T-helper 1 cell (primary cell): ENCODE measurements at regions not wholly inside any gene's neighbourhood (a gene's known extent, or its start where the extent isn't known, plus 50 kb on each side); places are given as distances from the start of the nearest gene placed in this dataset.

Experiments used
- DNase-seq, 5 donors: peaks; one replicate each; pipeline ENCODE4 v3.0.0-alpha.2; 2012 to 2020

DNA sequence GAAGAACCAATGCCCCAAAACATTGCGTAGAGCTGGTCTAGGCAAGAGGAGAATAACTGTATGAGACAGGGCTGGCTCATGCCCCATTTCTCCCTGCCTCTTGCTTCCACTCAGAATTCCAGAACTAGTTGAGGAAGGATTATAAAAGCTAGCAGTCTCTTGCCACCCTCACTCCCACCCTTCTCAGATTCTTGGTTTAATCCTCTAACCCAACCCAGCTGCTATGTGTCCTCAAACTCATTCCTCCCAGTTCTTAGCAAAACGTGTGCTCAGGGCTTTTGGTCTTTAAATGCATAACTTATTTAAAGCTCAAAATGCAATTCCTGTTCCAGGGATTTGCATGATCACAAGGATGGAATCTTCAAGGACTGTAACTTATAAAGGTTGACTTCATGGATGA, 466.3 kb downstream of the COG6 start:
- DNase-seq, result no peak

DNA sequence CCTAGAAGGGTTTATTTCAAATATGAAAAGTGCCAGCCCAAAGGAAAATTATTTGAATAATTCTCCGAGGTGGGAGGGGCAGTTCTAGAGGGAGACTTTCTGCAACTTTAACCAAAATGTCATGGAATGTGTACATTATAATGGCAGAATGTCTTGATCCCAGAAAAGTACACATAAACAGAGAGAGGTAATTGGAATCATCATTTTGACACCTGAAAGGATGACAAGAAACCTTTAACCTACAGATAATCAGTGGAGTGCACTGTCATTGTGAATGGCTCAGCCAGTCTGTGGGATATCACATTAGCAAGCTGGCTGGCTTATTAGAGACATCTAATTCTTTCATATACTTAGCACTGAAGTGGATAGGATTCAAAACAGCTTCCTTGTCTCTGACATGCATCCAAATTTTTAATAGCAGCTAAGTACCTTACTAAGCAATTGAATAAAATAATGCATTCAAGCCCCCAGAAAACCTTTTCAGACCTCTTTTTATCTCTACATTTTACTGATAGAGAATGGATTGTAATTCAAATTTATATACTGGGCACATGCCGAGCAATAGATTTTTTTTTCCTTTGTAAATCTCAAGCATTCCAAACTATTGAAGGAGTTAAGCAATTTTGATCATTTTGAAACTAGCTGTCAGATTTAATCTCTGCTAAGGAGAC, 468.6 kb downstream of the COG6 start:
- DNase-seq, result no peak

GRCh38 chr13:40124633-40125015, 469.2 kb downstream of the COG6 start:
- DNase-seq, result no peak

DNA sequence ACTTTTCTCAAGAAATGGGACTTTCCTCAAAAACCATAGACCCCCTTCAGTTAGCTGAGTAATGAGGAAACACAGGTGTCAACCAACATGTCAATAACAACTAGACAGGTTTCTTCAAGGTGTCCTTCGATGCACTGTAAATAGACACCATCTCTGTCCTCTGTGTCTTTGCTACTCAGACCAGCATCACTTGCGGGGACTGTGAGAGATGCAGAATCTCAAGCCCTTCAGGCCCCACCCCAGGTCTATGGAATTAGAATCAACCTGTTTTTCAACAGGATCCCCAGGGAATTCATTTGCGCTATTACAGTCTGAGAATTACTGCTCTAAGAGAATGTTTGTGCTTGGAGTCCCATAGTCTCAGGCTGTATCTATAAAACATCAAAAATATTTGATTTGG, 469.9 kb downstream of the COG6 start:
- no peak for DNase-seq

DNA sequence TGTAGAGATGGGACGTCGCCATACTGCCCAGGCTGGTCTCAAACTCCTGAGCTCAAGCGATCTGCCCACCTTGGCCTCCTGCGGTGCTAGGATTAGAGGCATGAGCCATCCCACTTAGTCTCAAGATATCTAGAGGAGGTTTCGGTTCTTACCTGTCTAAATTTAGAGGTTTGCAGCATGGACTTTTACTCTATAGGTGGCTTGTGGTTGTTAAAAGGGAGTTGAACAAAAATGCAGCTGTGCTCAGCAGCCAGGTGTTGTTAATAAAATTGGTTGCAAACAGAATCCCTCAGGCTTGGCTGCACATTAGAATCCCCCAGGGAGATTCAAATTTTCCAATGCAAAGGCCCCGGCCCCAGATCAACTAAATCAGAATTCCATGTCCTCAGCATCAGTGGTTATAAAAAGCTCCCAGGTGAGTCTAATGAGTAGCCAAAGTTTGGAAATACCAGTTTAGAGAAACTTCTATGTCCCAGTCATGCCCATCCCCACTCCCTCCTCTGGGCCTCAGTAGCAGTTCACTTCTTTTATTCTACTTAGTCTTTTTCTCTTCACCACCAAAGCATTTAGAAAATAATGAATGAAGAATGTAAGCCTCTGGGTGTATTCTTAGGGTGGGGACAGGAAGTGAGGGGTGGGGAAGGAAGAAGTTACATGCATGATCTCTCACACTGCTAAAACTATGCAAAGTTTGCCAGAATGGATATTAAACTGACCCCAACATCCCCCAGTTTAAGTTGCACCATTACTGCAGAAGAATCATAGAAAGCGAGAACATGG, 471.0 kb downstream of the COG6 start:
- no peak for DNase-seq

DNA sequence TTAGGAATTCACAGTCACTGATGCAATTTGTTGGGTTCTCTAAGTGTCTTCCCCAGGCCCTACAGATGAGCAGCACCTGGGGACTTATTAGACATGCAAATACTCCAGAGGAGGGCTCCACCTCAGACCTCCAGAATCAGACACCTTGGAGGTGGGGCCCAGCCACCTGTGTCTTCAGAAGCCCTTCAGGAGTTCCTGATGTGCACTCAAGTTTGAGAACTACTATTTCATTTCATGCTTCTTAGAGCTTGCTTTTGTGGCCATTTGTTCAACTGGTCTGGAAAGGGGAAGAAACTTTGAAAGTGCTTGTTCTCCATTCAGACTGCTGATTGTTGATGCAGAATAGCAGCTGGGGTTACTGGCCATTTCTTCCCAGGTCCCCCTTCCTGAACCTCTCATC, 472.0 kb downstream of the COG6 start:
- no peak for DNase-seq

DNA sequence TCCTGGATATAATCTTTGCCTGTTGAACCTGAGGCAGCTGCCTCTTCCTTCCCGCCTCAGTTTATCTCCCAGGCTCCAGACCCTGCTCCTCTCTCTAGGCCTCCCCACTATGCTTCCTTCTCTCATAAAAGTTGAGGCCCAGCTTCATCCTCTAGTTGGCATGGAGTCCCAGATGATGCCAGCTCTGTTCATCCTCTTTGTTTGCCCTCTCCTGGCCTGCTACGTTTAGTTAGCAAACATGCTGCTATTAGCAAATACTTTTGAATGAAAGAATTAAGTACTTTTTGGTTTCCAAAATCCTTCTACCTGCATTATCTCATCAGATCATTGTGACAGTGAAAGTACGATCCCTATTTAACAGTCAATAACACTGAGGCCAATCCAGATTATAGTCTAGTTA, 472.5 kb downstream of the COG6 start:
- DNase-seq, result no peak

GRCh38 chr13:40129467-40129866, 474.0 kb downstream of the COG6 start:
- no peak for DNase-seq

DNA sequence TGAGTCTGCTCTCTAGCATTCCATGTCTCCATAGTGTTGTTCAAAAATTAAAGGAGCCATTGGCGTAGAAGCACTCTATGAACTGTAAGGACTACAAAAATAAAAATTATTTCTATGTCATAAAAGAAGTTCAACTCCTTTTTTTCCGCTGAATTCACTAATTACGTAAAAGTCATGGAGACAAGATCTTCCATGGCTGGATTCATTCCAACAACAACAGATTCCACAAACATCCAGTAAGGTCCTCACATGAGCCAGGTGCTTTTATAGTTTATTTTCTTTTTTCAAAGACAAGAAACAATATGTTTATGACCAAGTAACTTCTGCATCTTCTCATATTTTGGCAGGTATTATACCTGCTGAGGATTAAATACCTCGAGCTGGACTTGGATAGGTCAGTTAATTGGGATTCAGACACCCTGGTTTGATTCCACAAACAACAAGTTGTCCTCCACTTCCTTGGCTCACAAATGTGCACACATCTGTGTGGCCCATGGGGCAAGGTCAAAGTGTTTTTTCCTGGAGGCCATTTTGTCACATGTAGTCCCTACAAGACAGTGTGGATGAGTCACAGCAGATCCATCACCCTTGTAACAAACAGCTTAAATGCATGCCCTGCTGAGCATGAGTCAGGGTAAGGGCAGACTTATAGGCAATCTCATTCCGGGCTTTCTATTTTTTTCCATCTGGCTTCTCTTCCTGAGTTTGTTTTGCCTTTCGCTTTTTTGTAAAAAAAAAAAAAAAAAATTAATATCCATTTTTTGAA, 475.6 kb downstream of the COG6 start:
- DNase-seq, result no peak

- peak in 1 of 5 donors; percentile 86 for DNase-seq
These were observed 476.8 kb downstream of the COG6 start for GRCh38 chr13:40132249-40132648.

- no peak for DNase-seq
These were observed 481.4 kb downstream of the COG6 start for GRCh38 chr13:40136896-40137295.

DNA sequence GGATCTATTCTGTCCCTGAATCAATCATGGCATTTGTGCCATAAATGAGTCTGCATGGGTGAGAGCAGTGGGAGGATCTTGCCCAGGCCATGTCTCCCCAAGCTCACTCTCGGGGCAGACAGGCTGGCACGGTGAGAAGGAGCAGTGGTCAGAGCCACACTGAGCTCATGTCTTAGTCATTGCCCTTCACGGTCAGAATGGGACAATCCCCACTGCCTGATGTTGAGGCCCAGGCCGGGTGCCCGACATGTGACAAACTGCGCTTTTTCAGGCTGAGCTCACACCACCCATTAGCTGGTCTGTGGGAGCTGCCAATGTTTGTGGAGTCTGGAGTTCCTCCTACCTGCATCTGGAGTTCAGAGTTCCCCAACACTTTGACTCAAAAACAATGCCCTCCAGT, 481.9 kb downstream of the COG6 start:
- no peak for DNase-seq

GRCh38 chr13:40139896-40140520, 484.5 kb downstream of the COG6 start:
- no peak for DNase-seq

DNA sequence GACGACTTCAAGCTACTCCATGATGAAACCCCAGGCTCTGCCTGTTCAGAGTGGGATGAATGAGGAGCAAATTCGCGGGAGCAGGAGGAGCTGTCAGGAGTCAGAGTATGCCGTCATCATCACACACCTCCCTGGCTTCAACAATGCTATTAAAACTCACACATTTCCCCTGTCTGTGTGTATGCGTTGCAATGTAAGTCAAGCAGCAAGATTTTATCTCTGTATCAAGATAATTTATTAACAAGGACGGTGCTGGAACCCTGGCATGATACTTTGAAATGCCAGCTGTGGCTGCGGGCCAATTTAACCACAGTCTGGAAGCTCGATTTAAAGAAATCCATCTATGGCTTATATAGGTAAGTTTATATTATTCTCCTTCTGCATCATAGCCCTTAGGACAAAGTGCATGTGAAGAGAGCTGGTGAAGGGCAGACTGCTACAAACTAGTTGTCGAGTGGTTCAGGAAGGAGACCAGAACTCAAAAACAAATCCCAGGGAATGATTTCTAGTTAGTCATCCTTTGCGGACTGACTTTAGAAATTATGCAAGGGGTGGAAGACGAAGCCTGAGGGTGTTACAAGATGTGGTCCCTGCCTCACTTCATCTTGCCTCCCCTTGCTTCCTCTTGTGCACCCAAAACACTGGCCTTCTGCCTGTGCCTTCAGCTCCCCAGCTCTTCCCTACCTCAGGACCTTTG, 486.5 kb downstream of the COG6 start:
- no peak for DNase-seq

GRCh38 chr13:40143106-40143505, 487.6 kb downstream of the COG6 start:
- no peak for DNase-seq

GRCh38 chr13:40143559-40143958, 488.1 kb downstream of the COG6 start:
- no peak for DNase-seq

GRCh38 chr13:40145139-40145538, 489.7 kb downstream of the COG6 start:
- DNase-seq, result peak in 1 of 5 donors; percentile 43

DNA sequence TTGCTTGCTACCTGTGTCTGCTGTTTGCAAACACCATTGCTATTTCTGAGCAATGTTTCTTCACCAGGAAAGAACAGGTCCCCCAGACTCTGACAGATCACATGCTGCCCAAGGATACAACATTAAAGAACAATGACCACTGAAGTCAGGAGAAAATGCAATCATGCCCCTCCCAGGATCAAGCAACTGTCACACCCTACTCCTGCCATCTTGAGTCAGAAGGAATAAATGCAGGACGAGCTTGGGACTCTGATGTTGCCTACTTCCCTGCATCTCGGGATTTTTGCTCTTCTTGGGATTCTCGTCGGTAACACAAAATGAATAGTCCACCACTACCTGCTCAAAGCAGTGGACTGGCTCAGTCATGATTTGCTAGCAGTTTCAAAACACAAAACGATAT, 490.6 kb downstream of the COG6 start:
- DNase-seq, result no peak

DNA sequence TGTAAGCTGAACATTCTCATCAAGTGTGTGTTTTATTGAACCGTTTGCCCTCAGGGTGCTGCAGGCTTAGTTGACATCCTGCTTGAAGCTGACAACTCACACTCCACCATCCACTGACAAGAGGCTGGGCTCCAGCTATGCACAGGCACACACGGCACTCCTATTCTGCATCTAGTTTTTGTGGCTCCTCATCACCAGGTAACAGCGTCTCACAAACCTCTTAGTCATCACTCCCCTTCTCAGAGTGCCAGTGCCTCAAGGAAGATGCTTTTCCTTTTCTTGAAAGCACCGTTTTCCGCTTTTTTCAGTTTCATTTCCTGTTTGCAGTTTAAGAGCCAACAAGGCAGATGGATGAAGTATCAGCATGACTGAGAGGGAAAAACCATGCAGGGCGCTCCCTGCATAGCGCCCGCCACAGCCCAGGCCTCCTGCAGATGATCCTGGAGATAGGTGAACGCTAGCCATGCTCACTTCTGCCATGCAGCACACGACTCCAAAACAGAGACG, 491.2 kb downstream of the COG6 start:
- DNase-seq, result peak in 1 of 5 donors; percentile 60

DNA sequence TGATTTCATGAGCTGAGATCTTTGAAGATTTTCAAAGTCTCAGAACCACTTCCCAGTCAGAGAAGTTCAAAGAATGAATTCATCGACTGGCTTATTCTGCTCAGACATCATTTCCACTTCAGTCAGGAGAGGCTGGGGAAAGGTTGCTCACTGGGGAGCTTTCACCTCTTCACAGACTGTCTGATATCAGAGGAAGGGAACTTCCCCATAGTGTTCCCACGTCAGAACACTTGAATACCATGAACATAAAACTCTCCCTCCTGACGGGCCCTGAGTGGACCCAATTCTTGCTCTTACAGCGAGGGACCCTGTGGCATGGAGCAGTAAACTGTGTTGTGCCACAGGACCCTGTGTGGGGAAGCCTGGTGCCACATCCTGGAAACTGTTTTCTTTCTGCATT, 492.6 kb downstream of the COG6 start:
- no peak for DNase-seq

DNA sequence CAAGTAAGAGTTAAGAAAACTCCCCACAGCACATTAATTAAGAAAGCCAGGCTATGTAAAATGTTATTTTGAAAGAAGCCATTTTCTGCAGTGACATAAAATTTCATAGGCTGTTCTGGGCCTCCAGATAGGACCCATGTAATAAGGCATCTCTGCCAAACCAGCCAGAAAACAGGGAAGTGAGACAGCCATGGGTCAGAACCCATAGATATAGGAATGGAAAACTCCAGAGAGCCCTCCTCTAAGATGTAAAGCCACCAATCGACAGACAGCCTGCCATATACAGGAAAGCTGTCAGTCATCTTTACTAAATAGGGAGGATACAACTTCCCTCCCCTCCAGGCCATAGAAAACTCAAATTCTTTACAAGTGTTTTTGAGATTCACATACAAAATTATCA, 493.3 kb downstream of the COG6 start:
- no peak for DNase-seq

DNA sequence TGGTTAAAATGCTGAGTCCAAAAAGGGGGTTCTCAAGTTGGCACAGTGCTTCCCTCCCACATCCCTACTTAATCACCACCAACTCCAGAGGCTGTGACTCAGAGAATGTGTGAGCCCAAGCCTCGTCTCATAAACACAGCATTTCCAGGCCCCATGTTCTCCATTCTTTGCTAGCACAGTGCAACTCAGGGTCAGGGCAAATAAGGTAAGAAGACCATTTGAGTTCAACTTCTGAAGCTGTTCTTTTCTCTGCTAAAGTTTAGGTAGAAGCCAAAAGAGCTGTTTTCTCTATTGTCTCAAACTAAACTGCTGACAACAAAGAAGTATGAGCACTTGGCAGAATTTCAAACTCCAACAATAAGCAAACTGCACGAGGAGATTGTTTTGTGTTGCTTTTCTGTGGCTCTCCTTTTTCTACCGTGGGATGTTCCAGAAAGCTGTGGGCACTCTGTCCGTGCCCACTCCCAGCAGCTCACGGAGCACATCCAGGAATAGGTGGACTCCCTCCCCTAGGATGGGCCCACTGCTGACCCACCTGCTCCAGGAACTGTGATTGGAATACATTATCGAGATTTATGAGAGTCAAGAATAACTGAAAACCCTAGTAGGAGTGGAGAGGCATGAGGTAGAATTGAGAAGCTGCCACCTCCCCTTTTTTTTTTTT, 494.3 kb downstream of the COG6 start:
- DNase-seq, result no peak
